ENCODE measurements at regions not wholly inside any gene's neighbourhood (a gene's known extent, or its start where the extent isn't known, plus 50 kb on each side); places are given as distances from the start of the nearest gene placed in this dataset.

GRCh38 chr7:155868955-155869783, 56.9 kb upstream of the SHH start:
- DNase-seq, result no peak

GRCh38 chr7:155867734-155868400, 55.6 kb upstream of the SHH start:
- no peak for DNase-seq
- H3K36me3 ChIP-seq, result no peaks in the 10 kb centered on the region
- no peak overlapping the region for H3K4me3 ChIP-seq
- no peak overlapping the region for H3K27ac ChIP-seq
- no peaks in the 10 kb centered on the region for H3K9me3 ChIP-seq (replicated peaks)
- no peaks in the 10 kb centered on the region for H3K4me1 ChIP-seq
- H3K27me3 ChIP-seq, result peaks cover 30% of the 10 kb centered on the region

More at GRCh38 chr7:155868955-155869783, 56.9 kb upstream of the SHH start:
- Histone ChIP-seq H3K4me1 (no peaks in the 10 kb centered on the region), H3K27ac (no peak overlapping the region), H3K36me3 (no peaks in the 10 kb centered on the region), H3K27me3 (peaks cover 22% of the 10 kb centered on the region), H3K4me3 (no peak overlapping the region), H3K9me3 (replicated peaks) (no peaks in the 10 kb centered on the region)

DNA sequence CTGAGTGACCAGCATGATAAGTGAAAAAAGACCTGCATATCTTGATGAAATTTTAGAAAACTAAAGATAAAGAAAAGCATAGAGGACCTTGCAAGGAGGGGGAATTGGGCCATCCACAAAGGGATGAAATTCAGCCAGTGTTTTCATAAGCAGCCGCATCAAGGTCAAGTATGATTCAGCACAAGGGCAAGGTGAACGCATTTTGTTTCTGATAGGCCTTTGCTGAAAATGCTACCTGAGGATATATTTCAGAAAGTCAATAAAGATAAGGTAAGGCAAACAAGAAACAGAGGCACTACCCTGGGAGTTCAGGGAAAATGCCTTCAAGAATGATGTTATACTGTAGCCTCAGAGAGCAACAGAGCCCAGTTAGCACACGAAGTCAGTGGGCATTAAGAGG, 55.0 kb upstream of the SHH start:
- Histone ChIP-seq H3K27me3 (peaks cover 36% of the 10 kb centered on the region), H3K4me1 (no peaks in the 10 kb centered on the region), H3K9me3 (replicated peaks) (no peaks in the 10 kb centered on the region), H3K36me3 (no peaks in the 10 kb centered on the region), H3K4me3 (no peak overlapping the region), H3K27ac (no peak overlapping the region)
- no peak for DNase-seq

- no peak overlapping the region for H3K27ac ChIP-seq
- H3K4me1 ChIP-seq, result no peaks in the 10 kb centered on the region
- no peaks in the 10 kb centered on the region for H3K36me3 ChIP-seq
- no peak for DNase-seq
- no peaks in the 10 kb centered on the region for H3K9me3 ChIP-seq (replicated peaks)
- no peak overlapping the region for H3K4me3 ChIP-seq
- H3K27me3 ChIP-seq, result peaks cover 44% of the 10 kb centered on the region
Observed at GRCh38 chr7:155865830-155866525, 53.7 kb upstream of the SHH start.

DNA sequence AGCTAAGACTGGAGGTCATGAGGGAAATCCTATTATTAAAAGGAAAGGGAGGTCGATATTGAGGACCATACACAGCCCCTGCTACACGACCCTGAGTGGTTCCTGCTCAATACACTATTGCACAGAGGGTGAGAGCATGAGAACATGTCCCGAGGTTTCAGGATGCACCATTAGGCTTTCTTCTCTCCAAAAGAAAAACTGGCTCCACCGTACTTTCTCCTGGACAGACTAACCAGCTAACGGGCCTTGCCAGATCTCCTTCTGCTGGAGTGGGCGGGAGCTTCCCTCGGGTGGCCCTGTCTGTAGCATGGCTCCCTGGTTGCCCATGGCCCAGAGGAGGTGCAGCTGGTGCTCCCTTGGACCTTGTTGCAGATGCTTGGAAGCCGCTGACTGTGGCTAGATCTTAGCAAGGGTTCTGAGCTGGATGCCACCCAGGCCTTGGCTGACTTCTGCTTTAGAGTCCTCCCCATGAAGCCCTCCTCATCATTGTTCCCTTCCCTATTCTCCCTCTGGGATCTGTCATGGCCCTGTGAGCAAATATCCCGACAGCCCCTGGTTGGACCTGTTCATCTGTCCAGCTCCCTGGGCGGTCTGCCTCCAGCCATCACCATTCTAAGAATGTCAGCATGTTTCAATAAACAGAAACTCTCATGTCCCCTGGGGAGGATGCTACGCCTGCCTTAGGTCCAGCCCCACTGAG, 52.9 kb upstream of the SHH start:
- no peak overlapping the region for H3K27ac ChIP-seq
- no peaks in the 10 kb centered on the region for H3K4me1 ChIP-seq
- no peak overlapping the region for H3K4me3 ChIP-seq
- H3K36me3 ChIP-seq, result no peaks in the 10 kb centered on the region
- H3K9me3 ChIP-seq (replicated peaks), result no peaks in the 10 kb centered on the region
- DNase-seq, result no peak
- H3K27me3 ChIP-seq, result peaks cover 46% of the 10 kb centered on the region

GRCh38 chr7:155864271-155864985, 52.2 kb upstream of the SHH start:
- H3K27ac ChIP-seq, result no peak overlapping the region
- H3K36me3 ChIP-seq, result no peaks in the 10 kb centered on the region

DNA sequence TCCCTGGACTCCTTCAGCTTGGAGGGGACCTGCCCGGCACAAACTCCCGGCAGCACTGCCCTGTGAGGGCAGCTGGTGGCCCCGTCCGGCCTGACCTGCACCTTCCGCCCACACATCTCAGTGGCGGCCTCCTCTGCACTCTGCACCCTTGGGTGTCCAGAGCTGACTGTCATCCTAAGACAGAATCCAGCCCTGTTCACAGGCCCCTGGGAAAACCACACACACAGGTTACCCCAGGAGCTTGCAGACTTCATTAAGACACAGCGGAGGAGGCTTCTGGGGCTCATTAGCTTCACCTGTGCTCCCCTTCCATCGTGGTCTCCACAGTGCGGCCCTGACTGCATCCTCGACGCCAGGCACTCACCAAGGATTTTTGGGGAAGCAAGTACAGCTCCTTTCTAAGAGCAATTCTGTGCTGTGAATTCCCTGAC, 51.5 kb upstream of the SHH start:
- Histone ChIP-seq H3K27ac (no peak overlapping the region), H3K9me3 (replicated peaks) (no peaks in the 10 kb centered on the region), H3K4me3 (no peak overlapping the region), H3K36me3 (no peaks in the 10 kb centered on the region), H3K4me1 (no peaks in the 10 kb centered on the region), H3K27me3 (peaks cover 41% of the 10 kb centered on the region)
- DNase-seq, result no peak

More at GRCh38 chr7:155864271-155864985, 52.2 kb upstream of the SHH start:
- Histone ChIP-seq H3K9me3 (replicated peaks) (no peaks in the 10 kb centered on the region), H3K27me3 (peaks cover 43% of the 10 kb centered on the region), H3K4me1 (no peaks in the 10 kb centered on the region), H3K4me3 (no peak overlapping the region)
- no peak for DNase-seq

DNA sequence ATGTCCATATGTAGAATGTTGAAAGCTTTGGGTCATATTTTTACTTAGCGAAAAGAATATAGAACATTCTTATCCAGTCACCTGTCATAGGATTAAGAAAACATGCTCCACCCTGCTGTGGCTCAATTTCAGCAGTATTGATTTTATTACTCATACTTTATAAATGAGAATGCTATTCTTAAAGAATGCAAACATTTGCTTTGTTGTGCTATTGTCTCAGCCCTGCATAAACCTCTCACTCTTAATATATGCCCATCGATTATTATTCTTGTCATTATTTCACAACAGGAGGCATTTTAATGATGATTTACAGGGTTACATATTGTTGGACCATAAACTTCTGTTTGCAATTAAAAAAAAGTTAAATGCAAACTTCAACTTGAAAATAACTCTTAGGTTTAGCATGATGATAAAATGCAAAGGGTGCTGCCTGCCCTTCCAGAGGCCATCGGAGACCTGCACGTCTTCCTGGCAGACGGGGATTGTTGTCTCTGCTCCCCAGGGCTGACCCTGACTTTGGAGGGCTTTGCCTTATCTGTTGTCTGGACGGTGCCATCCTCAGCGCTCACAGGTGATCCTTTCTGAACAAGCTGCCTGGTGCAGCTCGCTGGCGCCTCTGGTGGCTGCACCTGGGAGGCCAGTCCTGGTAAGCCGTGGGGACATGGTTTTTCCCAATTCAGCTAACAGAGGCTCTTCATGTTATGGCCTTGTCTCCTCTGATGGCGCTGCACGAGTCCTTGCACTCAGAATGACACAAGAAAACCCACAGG, 50.0 kb upstream of the SHH start:
- Histone ChIP-seq H3K4me1 (no peaks in the 10 kb centered on the region), H3K36me3 (no peaks in the 10 kb centered on the region), H3K9me3 (replicated peaks) (no peaks in the 10 kb centered on the region), H3K27ac (no peak overlapping the region), H3K27me3 (peaks cover 41% of the 10 kb centered on the region), H3K4me3 (no peak overlapping the region)
- DNase-seq, result no peak

Measured in SJCRH30 (cell line).